ENCODE measurements at regions not wholly inside any gene's neighbourhood (a gene's known extent, or its start where the extent isn't known, plus 50 kb on each side); places are given as distances from the start of the nearest gene placed in this dataset.
A peak's percentile ranks its signal among the peaks of the same experiment; 100 is the strongest.
"Not testable (repeated sequence)": the region's sequence is repeated elsewhere in the genome, so short reads cannot be mapped to it uniquely, and the experiment has no call there.

GRCh38 chr9:13022756-13023155 lies 247.9 kb downstream of the LURAP1L start:
- DNase-seq (ENCODE audit: low read depth in 1 of 2, low spot score in 1 of 2) = peak in 1 of 2 experiments; percentile 61
- in situ Hi-C loops (cut with HindIII; ENCODE audit: low pct_unique_long_range_greater_than_20kb, low sequenced_read_pairs) = no loop called here
- TF ChIP-seq JUND (IDR thresholded peaks at IDR 0.05; ENCODE audit: low read depth) = no peak

GRCh38 chr9:13023498-13023897 lies 248.7 kb downstream of the LURAP1L start:
- in situ Hi-C loops (cut with HindIII; ENCODE audit: low pct_unique_long_range_greater_than_20kb, low sequenced_read_pairs) = no loop called here
- TF ChIP-seq JUND (IDR thresholded peaks at IDR 0.05; ENCODE audit: low read depth) = peak; percentile 96
- peak in 1 of 2 experiments; percentile 96 for DNase-seq (ENCODE audit: low read depth in 1 of 2, low spot score in 1 of 2)

- in situ Hi-C loops (cut with HindIII; ENCODE audit: low pct_unique_long_range_greater_than_20kb, low sequenced_read_pairs) = no loop called here
- TF ChIP-seq JUND (IDR thresholded peaks at IDR 0.05; ENCODE audit: low read depth) = no peak
- DNase-seq (ENCODE audit: low read depth in 1 of 2, low spot score in 1 of 2) = no peak
These were observed 252.1 kb downstream of the LURAP1L start for GRCh38 chr9:13026956-13027355.

GRCh38 chr9:13027879-13028278 lies 251.6 kb downstream of the MPDZ start:
- no peak for DNase-seq (ENCODE audit: low read depth in 1 of 2, low spot score in 1 of 2)
- in situ Hi-C loops (cut with HindIII; ENCODE audit: low pct_unique_long_range_greater_than_20kb, low sequenced_read_pairs) = no loop called here
- no peak for TF ChIP-seq JUND (IDR thresholded peaks at IDR 0.05; ENCODE audit: low read depth)

- in situ Hi-C loops (cut with HindIII; ENCODE audit: low pct_unique_long_range_greater_than_20kb, low sequenced_read_pairs) = no loop called here
These were observed 246.9 kb downstream of the MPDZ start for GRCh38 chr9:13032585-13032984.

GRCh38 chr9:13033959-13034693 lies 245.4 kb downstream of the MPDZ start:
- peak; percentile 70; the same call in 1 of the 2 replicates for TF ChIP-seq JUND (IDR thresholded peaks at IDR 0.05; ENCODE audit: low read depth)
- DNase-seq (ENCODE audit: low read depth in 1 of 2, low spot score in 1 of 2) = peak; percentile 30 to 90
- in situ Hi-C loops (cut with HindIII; ENCODE audit: low pct_unique_long_range_greater_than_20kb, low sequenced_read_pairs) = no loop called here

More at GRCh38 chr9:13032585-13032984, 246.9 kb downstream of the MPDZ start:
- DNase-seq (ENCODE audit: low read depth in 1 of 2, low spot score in 1 of 2) = peak in 1 of 2 experiments; percentile 71
- TF ChIP-seq JUND (IDR thresholded peaks at IDR 0.05; ENCODE audit: low read depth) = no peak

- TF ChIP-seq JUND (IDR thresholded peaks at IDR 0.05; ENCODE audit: low read depth) = no peak
- no peak for DNase-seq (ENCODE audit: low read depth in 1 of 2, low spot score in 1 of 2)
- in situ Hi-C loops (cut with HindIII; ENCODE audit: low pct_unique_long_range_greater_than_20kb, low sequenced_read_pairs) = no loop called here
These were observed 244.8 kb downstream of the MPDZ start for GRCh38 chr9:13034694-13035002.

- no peak; the same call in 1 of the 2 replicates for TF ChIP-seq JUND (IDR thresholded peaks at IDR 0.05; ENCODE audit: low read depth)
- in situ Hi-C loops (cut with HindIII; ENCODE audit: low pct_unique_long_range_greater_than_20kb, low sequenced_read_pairs) = no loop called here
These were observed 243.7 kb downstream of the MPDZ start for GRCh38 chr9:13035822-13036221.

GRCh38 chr9:13037808-13038207 lies 241.7 kb downstream of the MPDZ start:
- in situ Hi-C loops (cut with HindIII; ENCODE audit: low pct_unique_long_range_greater_than_20kb, low sequenced_read_pairs); DNase-seq (ENCODE audit: low read depth in 1 of 2, low spot score in 1 of 2): not testable (repeated sequence)

More at GRCh38 chr9:13035822-13036221, 243.7 kb downstream of the MPDZ start:
- peak in 1 of 2 experiments; percentile 82 for DNase-seq (ENCODE audit: low read depth in 1 of 2, low spot score in 1 of 2)

- in situ Hi-C loops (cut with HindIII; ENCODE audit: low pct_unique_long_range_greater_than_20kb, low sequenced_read_pairs) = no loop called here
- TF ChIP-seq JUND (IDR thresholded peaks at IDR 0.05; ENCODE audit: low read depth) = no peak
These were observed 231.5 kb downstream of the MPDZ start for GRCh38 chr9:13047827-13048587.

GRCh38 chr9:13049223-13049622 lies 230.3 kb downstream of the MPDZ start:
- TF ChIP-seq JUND (IDR thresholded peaks at IDR 0.05; ENCODE audit: low read depth) = no peak
- DNase-seq (ENCODE audit: low read depth in 1 of 2, low spot score in 1 of 2) = no peak
- in situ Hi-C loops (cut with HindIII; ENCODE audit: low pct_unique_long_range_greater_than_20kb, low sequenced_read_pairs) = no loop called here

More at GRCh38 chr9:13047827-13048587, 231.5 kb downstream of the MPDZ start:
- no peak for DNase-seq (ENCODE audit: low read depth in 1 of 2, low spot score in 1 of 2)

GRCh38 chr9:13053504-13053903 lies 226.0 kb downstream of the MPDZ start:
- no peak for TF ChIP-seq JUND (IDR thresholded peaks at IDR 0.05; ENCODE audit: low read depth)
- DNase-seq (ENCODE audit: low read depth in 1 of 2, low spot score in 1 of 2) = no peak
- in situ Hi-C loops (cut with HindIII; ENCODE audit: low pct_unique_long_range_greater_than_20kb, low sequenced_read_pairs) = no loop called here

- DNase-seq (ENCODE audit: low read depth in 1 of 2, low spot score in 1 of 2) = peak in 1 of 2 experiments; percentile 89
- TF ChIP-seq JUND (IDR thresholded peaks at IDR 0.05; ENCODE audit: low read depth) = no peak
- in situ Hi-C loops (cut with HindIII; ENCODE audit: low pct_unique_long_range_greater_than_20kb, low sequenced_read_pairs) = no loop called here
These were observed 225.1 kb downstream of the MPDZ start for GRCh38 chr9:13054389-13054788.

Measured in T47D (cell line).